MM.1S (cell line): ENCODE measurements at regions not wholly inside any gene's neighbourhood (a gene's known extent, or its start where the extent isn't known, plus 50 kb on each side); places are given as distances from the start of the nearest gene placed in this dataset.
A peak's percentile ranks its signal among the peaks of the same experiment; 100 is the strongest.

ENCODE experiments used
- DNase-seq: peaks from one replicate; pipeline ENCODE4 v3.0.0-alpha.2; 2015
- H2AFZ ChIP-seq: fragments of 300-600 bp; sonication (generic); 2 replicates; pipeline ENCODE4 v1.6.0; 2016; ENCODE audit warnings: antibody characterized with exemption, low read length
- H3F3A ChIP-seq: fragments of 300-600 bp; sonication (generic); 2 replicates; pipeline ENCODE4 v1.6.1; 2016; ENCODE audit warnings: mild to moderate bottlenecking, antibody characterized with exemption, low read length, moderate library complexity, mixed read lengths; ENCODE audit not compliant: insufficient read depth
- H3K27ac ChIP-seq: fragments of 300-600 bp; sonication (generic); 2 replicates; pipeline ENCODE4 v1.5.1; 2016; ENCODE audit warnings: mild to moderate bottlenecking, low read length
- H3K27me3 ChIP-seq: fragments of 300-600 bp; sonication (generic); replicated peaks from 2 replicates; pipeline ENCODE4 v1.6.0; 2016; ENCODE audit warnings: low read length; ENCODE audit not compliant: insufficient read depth
- H3K36me3 ChIP-seq: fragments of 300-600 bp; sonication (generic); replicated peaks from 2 replicates; pipeline ENCODE4 v1.6.1; 2016; ENCODE audit warnings: mild to moderate bottlenecking, low read length, mixed read lengths; ENCODE audit not compliant: insufficient read depth
- H3K4me1 ChIP-seq: fragments of 300-600 bp; sonication (generic); 2 replicates; pipeline ENCODE4 v1.6.1; 2016; ENCODE audit warnings: low read length, mixed read lengths
- H3K4me2 ChIP-seq: fragments of 300-600 bp; sonication (generic); 2 replicates; pipeline ENCODE4 v1.6.0; 2016; ENCODE audit warnings: low read depth, low read length
- H3K4me3 ChIP-seq: fragments of 300-600 bp; sonication (generic); 2 replicates; pipeline ENCODE4 v1.5.1; 2016; ENCODE audit warnings: low read length, mixed read lengths
- H3K79me2 ChIP-seq: fragments of 300-600 bp; sonication (generic); 2 replicates; pipeline ENCODE4 v1.6.1; 2016; ENCODE audit warnings: mixed run types, low read length, mixed read lengths
- H3K9ac ChIP-seq: fragments of 300-600 bp; sonication (generic); 2 replicates; pipeline ENCODE4 v1.6.1; 2016; ENCODE audit warnings: low read length, mixed read lengths
- H3K9me2 ChIP-seq: fragments of 300-600 bp; sonication (generic); replicated peaks from 2 replicates; pipeline ENCODE4 v1.6.1; 2016; ENCODE audit warnings: mild to moderate bottlenecking, low read length, mixed read lengths; ENCODE audit not compliant: insufficient read depth
- H3K9me3 ChIP-seq: fragments of 300-600 bp; sonication (generic); replicated peaks from 2 replicates; pipeline ENCODE4 v1.6.1; 2016; ENCODE audit warnings: mild to moderate bottlenecking, low read length, mixed read lengths; ENCODE audit not compliant: insufficient read depth
- H4K20me1 ChIP-seq: fragments of 300-600 bp; sonication (generic); 2 replicates; pipeline ENCODE4 v1.6.1; 2016; ENCODE audit warnings: mild to moderate bottlenecking, low read length, moderate library complexity, mixed read lengths; ENCODE audit not compliant: insufficient read depth
- EZH2 ChIP-seq: fragments of 300-600 bp; sonication (generic); optimal IDR thresholded peaks from 2 replicates; pipeline ENCODE3; 2017; ENCODE audit warnings: low read depth, mild to moderate bottlenecking, antibody characterized with exemption, low read length, mixed read lengths
- EZH2phosphoT487 ChIP-seq: fragments of 300-600 bp; sonication (generic); IDR thresholded peaks from 2 replicates; pipeline ENCODE4 v1.6.1; 2018; ENCODE audit warnings: antibody characterized with exemption, low read length
- TF ChIP-seq, protein P1 (sequence below): fragments of 300-600 bp; sonication (generic); IDR thresholded peaks from 2 replicates; pipeline ENCODE4 v1.5.1; 2016; ENCODE audit warnings: antibody characterized with exemption, low read length, mixed read lengths

DNA sequence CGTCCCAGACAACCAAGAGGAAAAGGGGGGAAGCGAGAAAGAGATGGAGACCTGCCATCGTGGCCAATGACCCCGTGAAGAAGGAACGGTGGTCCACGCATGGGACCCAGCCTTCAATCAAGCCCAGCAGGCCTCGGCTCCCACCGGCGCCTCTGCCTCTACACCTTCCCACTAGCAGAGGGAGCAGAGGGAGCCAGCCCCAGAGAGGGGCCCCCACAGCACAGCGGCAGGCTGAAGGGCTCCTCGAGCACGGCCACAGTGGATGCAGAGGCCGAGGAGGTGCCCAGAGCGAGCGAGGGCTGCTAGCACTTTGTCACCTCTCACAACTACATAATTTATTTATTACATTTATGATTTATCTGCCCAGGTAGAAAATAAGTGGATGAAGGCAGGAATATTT lies 68.4 kb upstream of the TOPAZ1 start:
- H2AFZ ChIP-seq, result no peak overlapping the region
- TF ChIP-seq EZH2phosphoT487 (no peak), EZH2 (no peak)
- TF ChIP-seq, protein P1, sequence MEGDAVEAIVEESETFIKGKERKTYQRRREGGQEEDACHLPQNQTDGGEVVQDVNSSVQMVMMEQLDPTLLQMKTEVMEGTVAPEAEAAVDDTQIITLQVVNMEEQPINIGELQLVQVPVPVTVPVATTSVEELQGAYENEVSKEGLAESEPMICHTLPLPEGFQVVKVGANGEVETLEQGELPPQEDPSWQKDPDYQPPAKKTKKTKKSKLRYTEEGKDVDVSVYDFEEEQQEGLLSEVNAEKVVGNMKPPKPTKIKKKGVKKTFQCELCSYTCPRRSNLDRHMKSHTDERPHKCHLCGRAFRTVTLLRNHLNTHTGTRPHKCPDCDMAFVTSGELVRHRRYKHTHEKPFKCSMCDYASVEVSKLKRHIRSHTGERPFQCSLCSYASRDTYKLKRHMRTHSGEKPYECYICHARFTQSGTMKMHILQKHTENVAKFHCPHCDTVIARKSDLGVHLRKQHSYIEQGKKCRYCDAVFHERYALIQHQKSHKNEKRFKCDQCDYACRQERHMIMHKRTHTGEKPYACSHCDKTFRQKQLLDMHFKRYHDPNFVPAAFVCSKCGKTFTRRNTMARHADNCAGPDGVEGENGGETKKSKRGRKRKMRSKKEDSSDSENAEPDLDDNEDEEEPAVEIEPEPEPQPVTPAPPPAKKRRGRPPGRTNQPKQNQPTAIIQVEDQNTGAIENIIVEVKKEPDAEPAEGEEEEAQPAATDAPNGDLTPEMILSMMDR, result no peak
- H3K27ac ChIP-seq, result no peak overlapping the region
- H3K79me2 ChIP-seq, result no peaks in the 10 kb centered on the region
- no peaks in the 10 kb centered on the region for H4K20me1 ChIP-seq
- DNase-seq, result no peak
- H3K9me2 ChIP-seq, result no peaks in the 10 kb centered on the region
- H3F3A ChIP-seq, result no peaks in the 10 kb centered on the region
- no peaks in the 10 kb centered on the region for H3K9me3 ChIP-seq
- no peaks in the 10 kb centered on the region for H3K36me3 ChIP-seq
- no peak overlapping the region for H3K9ac ChIP-seq
- H3K27me3 ChIP-seq, result no peaks in the 10 kb centered on the region
- no peak overlapping the region for H3K4me3 ChIP-seq
- H3K4me1 ChIP-seq, result no peaks in the 10 kb centered on the region
- no peak overlapping the region for H3K4me2 ChIP-seq

- Histone ChIP-seq H3K36me3 (no peaks in the 10 kb centered on the region), H3K4me2 (no peak overlapping the region), H3K9me2 (no peaks in the 10 kb centered on the region), H3K9me3 (no peaks in the 10 kb centered on the region), H2AFZ (no peak overlapping the region), H3K4me3 (no peak overlapping the region), H3K79me2 (no peaks in the 10 kb centered on the region), H4K20me1 (no peaks in the 10 kb centered on the region), H3F3A (no peaks in the 10 kb centered on the region), H3K9ac (no peak overlapping the region), H3K4me1 (no peaks in the 10 kb centered on the region), H3K27ac (no peak overlapping the region), H3K27me3 (no peaks in the 10 kb centered on the region)
- no peak for DNase-seq
- TF ChIP-seq EZH2phosphoT487, result no peak
- TF ChIP-seq EZH2, result no peak
- TF ChIP-seq, protein P1, result no peak
Measured at GRCh38 chr3:44175070-44175469, 66.6 kb upstream of the TOPAZ1 start.

DNA sequence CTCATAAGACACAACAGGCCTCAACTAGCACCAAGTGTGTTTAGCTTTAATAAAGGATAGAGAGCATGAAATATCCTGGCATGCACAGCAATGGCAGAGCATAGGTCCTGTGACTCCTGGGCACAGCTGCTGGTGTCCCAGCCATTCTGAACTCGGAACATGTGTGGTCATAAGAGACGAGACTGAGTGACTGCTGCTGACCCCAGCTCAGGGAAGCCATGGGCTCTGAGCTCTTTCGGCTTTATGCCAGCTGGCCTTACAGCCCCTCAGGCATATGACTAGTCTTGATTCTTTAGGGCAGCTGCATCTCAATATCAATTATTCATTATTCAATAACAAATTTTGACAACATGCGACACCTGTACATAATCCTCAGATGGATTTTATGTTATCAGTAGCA lies 62.4 kb upstream of the TOPAZ1 start:
- no peak overlapping the region for H3K27ac ChIP-seq
- H2AFZ ChIP-seq, result no peak overlapping the region
- H3K9ac ChIP-seq, result no peak overlapping the region
- no peaks in the 10 kb centered on the region for H3K9me2 ChIP-seq
- peaks cover 12% of the 10 kb centered on the region for H3F3A ChIP-seq
- no peaks in the 10 kb centered on the region for H3K27me3 ChIP-seq
- no peaks in the 10 kb centered on the region for H4K20me1 ChIP-seq
- no peak for TF ChIP-seq EZH2phosphoT487
- no peaks in the 10 kb centered on the region for H3K9me3 ChIP-seq
- no peak for DNase-seq
- H3K4me1 ChIP-seq, result peaks cover 15% of the 10 kb centered on the region
- no peaks in the 10 kb centered on the region for H3K36me3 ChIP-seq
- no peak overlapping the region for H3K4me3 ChIP-seq
- no peak overlapping the region for H3K4me2 ChIP-seq
- no peaks in the 10 kb centered on the region for H3K79me2 ChIP-seq

- Histone ChIP-seq H3K9ac (peak overlapping the region; percentile 52), H3K27me3 (no peaks in the 10 kb centered on the region), H3K36me3 (no peaks in the 10 kb centered on the region), H3K9me3 (no peaks in the 10 kb centered on the region), H3K27ac (peak overlapping the region; percentile 90), H3K4me2 (peak overlapping the region; percentile 93), H3K9me2 (no peaks in the 10 kb centered on the region), H4K20me1 (no peaks in the 10 kb centered on the region), H2AFZ (peak overlapping the region; percentile 70), H3K4me1 (peaks cover 46% of the 10 kb centered on the region), H3F3A (peaks cover 34% of the 10 kb centered on the region), H3K79me2 (no peaks in the 10 kb centered on the region), H3K4me3 (peak overlapping the region; percentile 32)
- peak; percentile 90 for DNase-seq
- TF ChIP-seq EZH2phosphoT487 (no peak), EZH2 (no peak)
- TF ChIP-seq, protein P1, result peak; percentile 20
Measured at GRCh38 chr3:44184319-44184953, 57.2 kb upstream of the TOPAZ1 start.
